Sigmoid colon (tissue), 4 donors: ENCODE measurements at regions not wholly inside any gene's neighbourhood (a gene's known extent, or its start where the extent isn't known, plus 50 kb on each side); places are given as distances from the start of the nearest gene placed in this dataset.

Source experiments
- CTCF ChIP-seq, 4 experiments: fragments of 450-650 bp in 3 of 4; fragments of 200-600 bp in 1 of 4; IDR thresholded peaks; one replicate each; pipeline ENCODE4 v1.5.1; 2016 to 2019; ENCODE audit warnings: antibody characterized with exemption in 4 of 4, mild to moderate bottlenecking in 3 of 4, moderate library complexity in 2 of 4
- EP300 ChIP-seq, 4 donors: sonication (generic); formaldehyde crosslinking; IDR thresholded peaks; one replicate each; pipeline ENCODE4 v1.6.1; 2017; ENCODE audit warnings: antibody characterized with exemption in 4 of 4
- POLR2A ChIP-seq, 2 donors: fragments of 450-650 bp; IDR thresholded peaks; one replicate each; pipeline ENCODE4 v1.6.1; 2016; ENCODE audit warnings: antibody characterized with exemption in 2 of 2, mild to moderate bottlenecking in 2 of 2, moderate library complexity in 2 of 2

GRCh38 chr15:77816983-77817382 lies 184.3 kb upstream of the LINGO1 start:
- TF ChIP-seq CTCF (IDR thresholded peaks at IDR 0.05) (no peak), POLR2A (IDR thresholded peaks at IDR 0.05) (no peak), EP300 (IDR thresholded peaks at IDR 0.05) (no peak)
